H1 (cell line): ENCODE measurements at regions not wholly inside any gene's neighbourhood (a gene's known extent, or its start where the extent isn't known, plus 50 kb on each side); places are given as distances from the start of the nearest gene placed in this dataset.

ENCODE experiments used
- CTCF ChIA-PET: fragments of 300-600 bp; sonication (Branson Sonifier 250); formaldehyde crosslinking; loops from one replicate; lab custom pipeline; 2021; ENCODE audit not compliant: partially characterized antibody; lab: Charles Lee
- POLR2A ChIA-PET: fragments of 300-600 bp; sonication (Branson Sonifier 250); formaldehyde crosslinking; loops from one replicate; lab custom pipeline; 2021; ENCODE audit warnings: inconsistent platforms; ENCODE audit not compliant: partially characterized antibody; lab: Charles Lee
- DNase-seq, 2 experiments: peaks; one replicate each; pipeline versions ENCODE4 v3.0.0 to v3.0.0-alpha.2; 2010 to 2022; ENCODE audit warnings: low spot score in 2 of 2, low read depth in 1 of 2, mixed read lengths in 1 of 2
- FAIRE-seq: peaks from 2 replicates; lab custom pipeline; 2011; peaks lifted over from hg19 to GRCh38; lab: Jason Lieb, UNC
- H2AFZ ChIP-seq: 2 replicates; pipeline ENCODE4 v1.8.1; 2012; ENCODE audit warnings: low read length, inconsistent platforms
- H2AK5ac ChIP-seq: 2 replicates; pipeline ENCODE4 v1.6.1; 2013; ENCODE audit warnings: low read depth, low read length
- H2BK120ac ChIP-seq: replicated peaks from 2 replicates; pipeline ENCODE3; 2013; ENCODE audit warnings: low read depth, low read length, inconsistent platforms
- H2BK12ac ChIP-seq: 2 replicates; pipeline ENCODE4 v1.6.1; 2013; ENCODE audit warnings: low read depth, low read length
- H2BK15ac ChIP-seq: 2 replicates; pipeline ENCODE4 v1.6.1; 2013; ENCODE audit warnings: low read length
- H2BK20ac ChIP-seq: 2 replicates; pipeline ENCODE4 v1.6.1; 2013; ENCODE audit warnings: low read length
- H2BK5ac ChIP-seq: 2 replicates; pipeline ENCODE4 v1.6.1; 2013; ENCODE audit warnings: low read depth, low read length
- H3K14ac ChIP-seq: 2 replicates; pipeline ENCODE4 v1.6.1; 2013; ENCODE audit warnings: inconsistent platforms; ENCODE audit not compliant: insufficient read length
- H3K18ac ChIP-seq: 2 replicates; pipeline ENCODE4 v1.6.1; 2013; ENCODE audit warnings: low read length; ENCODE audit errors: extremely low read depth
- H3K23ac ChIP-seq: 2 replicates; pipeline ENCODE4 v1.6.1; 2013; ENCODE audit warnings: inconsistent platforms; ENCODE audit not compliant: insufficient read length
- H3K23me2 ChIP-seq: 2 replicates; pipeline ENCODE4 v1.6.1; 2013; ENCODE audit warnings: low read depth, low read length
- H3K27ac ChIP-seq: 2 replicates; pipeline ENCODE4 v1.6.1; 2011; ENCODE audit warnings: low read depth, low read length, inconsistent platforms
- H3K27me3 ChIP-seq, 4 experiments: replicated peaks in 1 of 4; 1 replicate in 1 of 4; 2 replicates in 3 of 4; pipeline versions ENCODE4 v1.6.1 to v1.8.1; 2011 to 2013; ENCODE audit warnings: low read length in 3 of 4, mild to moderate bottlenecking in 3 of 4, inconsistent platforms in 2 of 4, mixed read lengths in 2 of 4, moderate library complexity in 1 of 4; ENCODE audit not compliant: control insufficient read depth in 3 of 4, insufficient read depth in 3 of 4; ENCODE audit errors: extremely low read depth in 1 of 4
- H3K36me3 ChIP-seq, 4 experiments: 2 replicates each; pipeline versions ENCODE4 v1.6.1 to v1.8.1; 2011 to 2013; ENCODE audit warnings: mild to moderate bottlenecking in 4 of 4, low read length in 3 of 4, moderate library complexity in 2 of 4, control low read depth in 1 of 4, inconsistent platforms in 1 of 4; ENCODE audit not compliant: insufficient read depth in 4 of 4, control insufficient read depth in 2 of 4
- H3K4ac ChIP-seq: replicated peaks from 2 replicates; pipeline ENCODE3; 2013; ENCODE audit warnings: low read length, low read depth, mixed read lengths, inconsistent platforms; ENCODE audit not compliant: insufficient read length
- H3K4me1 ChIP-seq, 4 experiments: replicated peaks in 1 of 4; 1 replicate in 1 of 4; 2 replicates in 3 of 4; pipeline versions ENCODE4 v1.6.1 to v1.8.1; 2011 to 2013; ENCODE audit warnings: low read length in 3 of 4, inconsistent platforms in 2 of 4, mixed read lengths in 1 of 4; ENCODE audit not compliant: insufficient read depth in 4 of 4, control insufficient read depth in 3 of 4
- H3K4me2 ChIP-seq, 2 experiments: 2 replicates each; pipeline versions ENCODE4 v1.6.1 to v1.8.1; 2011 to 2013; ENCODE audit warnings: low read depth in 2 of 2, low read length in 2 of 2, control low read depth in 1 of 2, inconsistent platforms in 1 of 2, mild to moderate bottlenecking in 1 of 2; ENCODE audit not compliant: insufficient read depth in 1 of 2
- H3K4me3 ChIP-seq, 4 experiments: fragments of 200-600, 300-600 bp in 1 of 4; sonication (generic), shearing (Covaris generic), sonication (Bioruptor Twin) in 1 of 4; 2 replicates each; pipeline versions ENCODE4 v1.5.1 to v1.8.1; 2011 to 2016; ENCODE audit warnings: low read length in 4 of 4, low read depth in 3 of 4, control low read depth in 2 of 4, inconsistent platforms in 2 of 4, mild to moderate bottlenecking in 2 of 4, mixed read lengths in 1 of 4, moderate library complexity in 1 of 4; ENCODE audit not compliant: insufficient read depth in 2 of 4; ENCODE audit errors: extremely low read depth in 1 of 4
- H3K56ac ChIP-seq: replicated peaks from 2 replicates; pipeline ENCODE3; 2013; ENCODE audit warnings: low read depth, mild to moderate bottlenecking, mixed read lengths, low read length, inconsistent platforms; ENCODE audit not compliant: insufficient read length
- H3K79me1 ChIP-seq: 2 replicates; pipeline ENCODE4 v1.6.1; 2013; ENCODE audit warnings: low read depth, low read length, control low read depth
- H3K79me2 ChIP-seq, 2 experiments: 2 replicates each; pipeline versions ENCODE4 v1.6.1 to v1.8.1; 2012 to 2013; ENCODE audit warnings: low read length in 2 of 2, mild to moderate bottlenecking in 2 of 2, inconsistent platforms in 1 of 2; ENCODE audit not compliant: insufficient read depth in 2 of 2, control insufficient read depth in 1 of 2
- H3K9ac ChIP-seq, 4 experiments: replicated peaks in 1 of 4; 1 replicate in 1 of 4; 2 replicates in 3 of 4; pipeline versions ENCODE4 v1.6.1 to v1.8.1; 2011 to 2013; ENCODE audit warnings: low read depth in 3 of 4, low read length in 3 of 4, control low read depth in 2 of 4, mild to moderate bottlenecking in 2 of 4, moderate library complexity in 2 of 4, inconsistent platforms in 1 of 4; ENCODE audit errors: extremely low read depth in 1 of 4
- H3K9me3 ChIP-seq, 2 experiments: 2 replicates each; pipeline versions ENCODE4 v1.6.1 to v1.8.1; 2012 to 2013; ENCODE audit warnings: mild to moderate bottlenecking in 2 of 2, moderate library complexity in 2 of 2, control low read depth in 1 of 2, inconsistent platforms in 1 of 2, low read depth in 1 of 2, low read length in 1 of 2, mixed read lengths in 1 of 2; ENCODE audit not compliant: insufficient read depth in 2 of 2
- H4K20me1 ChIP-seq, 2 experiments: replicated peaks in 1 of 2; 2 replicates each; pipeline versions ENCODE3 to v1.8.1; 2011 to 2013; ENCODE audit warnings: inconsistent platforms in 2 of 2, low read length in 2 of 2, mild to moderate bottlenecking in 1 of 2; ENCODE audit not compliant: insufficient read depth in 2 of 2, control insufficient read depth in 1 of 2
- H4K5ac ChIP-seq: 2 replicates; pipeline ENCODE4 v1.6.1; 2013; ENCODE audit warnings: low read length, low read depth, mixed read lengths, inconsistent platforms; ENCODE audit not compliant: insufficient read length
- H4K8ac ChIP-seq: 2 replicates; pipeline ENCODE4 v1.8.0; 2013; ENCODE audit warnings: mild to moderate bottlenecking, moderate library complexity, low read length, inconsistent platforms; ENCODE audit not compliant: insufficient read depth; ENCODE audit errors: extremely low read depth
- H4K91ac ChIP-seq: replicated peaks from 2 replicates; pipeline ENCODE3; 2013; ENCODE audit warnings: low read length, mixed read lengths, inconsistent platforms; ENCODE audit not compliant: insufficient read length
- CBX8 ChIP-seq: fragments of 300-800, 300-1000 bp; sonication (generic); IDR thresholded peaks from 2 replicates; pipeline ENCODE4 v1.7.1; 2016; ENCODE audit warnings: low read depth, low read length, borderline replicate concordance
- CEBPB ChIP-seq: IDR thresholded peaks from 2 replicates; pipeline ENCODE4 v1.6.1; 2012; ENCODE audit warnings: low read depth, low read length
- MAFK ChIP-seq: IDR thresholded peaks from 2 replicates; pipeline ENCODE4 v1.6.1; 2012; ENCODE audit warnings: low read depth, mild to moderate bottlenecking, improper control_type of control experiment, low read length
- POLR2A ChIP-seq, 2 experiments: IDR thresholded peaks; 1 replicate in 1 of 2; 2 replicates in 1 of 2; pipeline ENCODE4 v1.6.1; 2011; ENCODE audit warnings: low read depth in 2 of 2, low read length in 2 of 2, mild to moderate bottlenecking in 2 of 2; ENCODE audit errors: control extremely low read depth in 1 of 2
- POU5F1 ChIP-seq: IDR thresholded peaks from 2 replicates; pipeline ENCODE4 v1.6.1; 2011; ENCODE audit warnings: low read depth, mild to moderate bottlenecking, low read length, moderate library complexity
- SP4 ChIP-seq: IDR thresholded peaks from 2 replicates; pipeline ENCODE4 v1.6.1; 2012; ENCODE audit warnings: low read length, inconsistent platforms
- SUZ12 ChIP-seq: fragments of 200-600 bp; sonication (generic); IDR thresholded peaks from 2 replicates; pipeline ENCODE4 v1.6.1; 2012; ENCODE audit warnings: mild to moderate bottlenecking, inconsistent platforms, low read length, moderate library complexity, mixed read lengths
- TAF7 ChIP-seq: optimal IDR thresholded peaks from 2 replicates; pipeline ENCODE3; 2011; ENCODE audit warnings: low read depth, mild to moderate bottlenecking, inconsistent platforms, low read length, moderate library complexity, borderline replicate concordance
- WGBS, 2 experiments: shearing (Covaris generic) in 1 of 2; methylation state at CpG; one replicate each; pipeline versions ENCODE4 v1.1.6 to v1.1.7; 2013 to 2015; ENCODE audit warnings: low lambda C conversion rate in 2 of 2, mixed read lengths in 2 of 2, inconsistent platforms in 1 of 2, low coverage in 1 of 2, missing lambda C conversion rate in 1 of 2; ENCODE audit not compliant: insufficient replicate concordance in 2 of 2, insufficient coverage in 1 of 2, insufficient read length in 1 of 2; ENCODE audit errors: extremely low coverage in 1 of 2, missing lambda C conversion rate in 1 of 2; 5-methylcytosine and 5-hydroxymethylcytosine counted together
- TF ChIP-seq, protein P1 (sequence below): IDR thresholded peaks from 2 replicates; pipeline ENCODE4 v1.6.1; 2012; ENCODE audit warnings: inconsistent platforms
- TF ChIP-seq, protein P2 (sequence below): IDR thresholded peaks from 2 replicates; pipeline ENCODE4 v1.6.1; 2012; ENCODE audit warnings: inconsistent platforms

DNA sequence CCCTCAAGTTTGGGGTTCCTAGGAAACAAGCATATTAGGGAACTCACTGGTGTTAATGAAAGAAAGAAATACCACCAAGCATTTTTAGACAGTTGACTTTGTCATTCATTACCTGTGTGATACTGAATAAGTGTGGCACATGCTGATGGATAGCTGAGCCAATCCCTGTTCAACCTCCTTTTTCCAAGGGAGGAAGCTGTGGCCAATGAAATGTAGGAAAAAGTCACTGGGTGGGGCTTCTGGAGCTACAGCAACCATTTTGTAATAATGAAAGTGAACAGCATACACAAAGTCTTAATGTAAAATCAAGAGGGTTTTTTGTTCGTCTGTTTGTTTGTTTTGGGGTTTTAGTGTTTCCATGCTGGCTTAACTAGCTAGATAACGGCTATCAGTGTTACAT lies 254.3 kb upstream of the SALL1 start:
- peaks cover 3 to 14% of the 10 kb centered on the region in 2 experiments; a peak in 2 of 4 replicates for H3K9me3 ChIP-seq
- H3K4me3 ChIP-seq, result no peak overlapping the region
- no peak overlapping the region for H3K4me2 ChIP-seq
- POLR2A ChIA-PET, result interaction anchor here (0.8 kb wide), 1 partner anchor 13 kb away, joined by 3 read pairs; no protein-coding TSS in a partner anchor
- H3K36me3 ChIP-seq, result 0 out of 8 replicates have a peak, but pooled peaks cover 0 to under 1% (median 0%) of the 10 kb centered on the region in 4 experiments
- no peak overlapping the region for H2BK15ac ChIP-seq
- no peaks in the 10 kb centered on the region for H4K20me1 ChIP-seq
- H2BK20ac ChIP-seq, result no peak overlapping the region
- no peak overlapping the region for H2BK12ac ChIP-seq
- H2AFZ ChIP-seq, result no peak overlapping the region
- no peak overlapping the region for H3K27ac ChIP-seq
- H3K56ac ChIP-seq, result no peak overlapping the region
- no peak for FAIRE-seq
- no peak overlapping the region for H3K4ac ChIP-seq
- no peak overlapping the region for H2BK5ac ChIP-seq
- H3K23me2 ChIP-seq, result no peaks in the 10 kb centered on the region
- H2BK120ac ChIP-seq, result no peak overlapping the region
- H3K79me2 ChIP-seq, result no peaks in the 10 kb centered on the region
- peaks cover 0 to 4% (median 0%) of the 10 kb centered on the region in 4 experiments; a peak in 3 of 7 replicates for H3K4me1 ChIP-seq
- WGBS, 2 experiments, result 95% methylated on average over 2 of the region's 2 CpGs; no CpG with 5 or more reads in 1 of the 2 experiments
- H3K79me1 ChIP-seq, result no peaks in the 10 kb centered on the region
- no peak overlapping the region for H2AK5ac ChIP-seq
- DNase-seq, result no peak
- H3K14ac ChIP-seq, result no peak overlapping the region
- no peak overlapping the region for H3K18ac ChIP-seq
- no peak overlapping the region for H4K5ac ChIP-seq
- no peak overlapping the region for H4K91ac ChIP-seq
- H4K8ac ChIP-seq, result no peak overlapping the region
- TF ChIP-seq MAFK (no peak), POU5F1 (no peak), CEBPB (no peak), TAF7 (no peak), CBX8 (no peak), SUZ12 (no peak), POLR2A (IDR thresholded peaks at IDR 0.05; ENCODE audit: control extremely low read depth in 1 of 2, low read depth in 2 of 2, low read length in 2 of 2) (no peak), SP4 (no peak)
- TF ChIP-seq, protein P1, sequence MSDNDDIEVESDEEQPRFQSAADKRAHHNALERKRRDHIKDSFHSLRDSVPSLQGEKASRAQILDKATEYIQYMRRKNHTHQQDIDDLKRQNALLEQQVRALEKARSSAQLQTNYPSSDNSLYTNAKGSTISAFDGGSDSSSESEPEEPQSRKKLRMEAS, result no peak
- TF ChIP-seq, protein P2, sequence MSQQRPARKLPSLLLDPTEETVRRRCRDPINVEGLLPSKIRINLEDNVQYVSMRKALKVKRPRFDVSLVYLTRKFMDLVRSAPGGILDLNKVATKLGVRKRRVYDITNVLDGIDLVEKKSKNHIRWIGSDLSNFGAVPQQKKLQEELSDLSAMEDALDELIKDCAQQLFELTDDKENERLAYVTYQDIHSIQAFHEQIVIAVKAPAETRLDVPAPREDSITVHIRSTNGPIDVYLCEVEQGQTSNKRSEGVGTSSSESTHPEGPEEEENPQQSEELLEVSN, result no peak
- CTCF ChIA-PET, result interaction anchor here (1.0 kb wide), 1 partner anchor 10 kb away, joined by 5 read pairs; no protein-coding TSS in a partner anchor
- no peak overlapping the region for H3K23ac ChIP-seq
- H3K9ac ChIP-seq, result no peak overlapping the region
- H3K27me3 ChIP-seq, result no peaks in the 10 kb centered on the region
